GM21526 (cell line): ENCODE measurements at regions not wholly inside any gene's neighbourhood (a gene's known extent, or its start where the extent isn't known, plus 50 kb on each side); places are given as distances from the start of the nearest gene placed in this dataset.
"Not testable (repeated sequence)": the region's sequence is repeated elsewhere in the genome, so short reads cannot be mapped to it uniquely, and the experiment has no call there.

Source experiments
- ATAC-seq: cut with Tn5 transposase; IDR thresholded peaks from one replicate; pipeline ENCODE4 v1.9.1; 2021; ENCODE audit warnings: moderate library complexity; ENCODE audit not compliant: unreplicated experiment, low FRiP score

DNA sequence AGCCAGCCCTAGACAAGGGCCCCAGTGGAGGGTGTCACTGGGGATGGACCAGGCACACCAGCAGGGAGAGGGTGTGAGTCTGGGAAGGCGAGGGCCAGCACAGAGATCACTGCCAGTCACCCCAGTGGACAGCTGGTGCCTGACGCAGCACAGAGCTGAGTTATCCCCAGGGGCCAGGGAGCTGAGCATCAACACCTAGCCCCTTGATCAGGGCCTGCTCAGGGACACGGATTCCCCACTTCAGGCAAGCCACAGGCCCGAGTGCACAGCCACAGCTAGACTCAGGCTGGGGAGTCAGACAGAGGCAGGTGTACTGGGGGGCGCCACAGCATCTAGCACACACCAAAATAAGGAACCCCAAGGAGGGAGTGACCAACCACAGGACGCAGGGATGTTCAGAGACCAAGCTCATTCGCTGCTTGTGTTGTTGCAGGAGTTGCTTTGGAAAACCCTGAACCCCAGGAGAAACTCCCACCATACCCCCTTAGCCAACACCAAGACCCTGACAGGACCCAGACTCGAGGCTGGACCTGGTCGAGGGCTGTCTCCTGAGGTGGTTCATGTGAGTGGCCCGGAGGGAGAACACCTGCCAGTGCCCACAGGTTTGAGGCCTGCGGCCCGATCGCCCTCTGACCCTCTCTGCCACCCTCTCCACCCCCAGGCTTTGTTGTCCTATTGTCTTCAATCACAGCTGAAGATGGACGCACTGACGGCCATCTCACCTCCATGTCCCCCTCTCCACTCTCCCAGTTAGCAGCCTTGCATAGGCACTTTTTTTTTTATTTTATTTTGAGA is 146.8 kb downstream of the TPRA1 start:
- no peak for ATAC-seq

DNA sequence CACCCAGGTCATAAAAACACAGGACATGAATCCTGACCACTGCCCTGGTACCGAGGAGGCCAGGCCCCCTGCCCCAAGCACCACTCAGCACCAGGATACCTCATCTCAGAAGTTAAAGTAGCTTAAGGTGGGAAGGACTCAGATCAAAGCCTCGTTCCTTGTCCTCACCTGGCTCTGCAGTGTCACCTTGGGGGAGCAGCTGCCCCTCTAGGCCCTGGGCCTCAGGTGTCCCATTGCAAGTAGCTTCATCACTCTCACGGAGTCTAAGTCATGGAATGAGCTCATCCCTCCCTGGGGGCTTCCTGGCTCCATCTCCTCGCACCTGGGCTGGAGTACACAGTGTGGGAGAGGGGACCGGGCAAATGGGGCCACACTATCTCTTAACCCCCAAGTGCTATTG is 148.0 kb downstream of the TPRA1 start:
- no peak for ATAC-seq

DNA sequence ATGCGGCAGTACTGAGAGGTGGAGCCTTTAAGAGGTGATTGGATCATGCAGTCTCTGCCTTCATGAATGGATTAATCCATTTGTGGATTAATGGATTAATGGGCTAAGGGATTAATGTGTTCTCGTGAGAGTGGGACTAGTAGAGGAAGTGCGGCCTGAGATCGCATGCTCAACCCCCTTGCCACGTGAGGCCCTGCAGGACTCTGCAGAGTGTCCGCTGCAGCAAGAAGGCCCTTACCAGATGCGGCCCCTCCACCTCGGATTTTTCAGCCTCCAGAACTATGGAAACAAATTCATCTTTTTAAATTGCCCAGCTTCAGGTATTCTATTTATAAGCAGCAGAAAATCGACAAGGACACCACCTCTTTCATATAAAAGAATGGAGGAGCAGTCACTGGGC is 148.8 kb downstream of the TPRA1 start:
- no peak for ATAC-seq

DNA sequence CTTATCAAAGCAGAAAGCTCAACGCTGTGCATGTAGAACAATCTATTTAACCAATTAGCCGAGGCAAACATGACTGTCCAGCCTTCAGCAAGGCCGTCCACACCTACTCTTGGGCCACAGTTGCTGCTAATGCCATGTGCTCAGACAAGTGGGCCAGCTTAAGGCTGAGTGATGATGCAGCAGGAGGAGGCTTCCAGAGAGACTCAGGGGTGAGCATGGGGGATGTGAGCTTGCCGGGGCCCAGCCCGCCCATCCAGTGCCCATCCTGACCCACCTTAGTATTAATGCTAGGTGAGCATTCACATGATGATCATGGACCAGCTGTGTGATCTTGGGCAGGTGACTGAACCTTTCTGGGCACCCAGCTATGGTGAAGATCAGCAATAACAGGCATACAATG is 150.1 kb downstream of the TPRA1 start:
- ATAC-seq = no peak

DNA sequence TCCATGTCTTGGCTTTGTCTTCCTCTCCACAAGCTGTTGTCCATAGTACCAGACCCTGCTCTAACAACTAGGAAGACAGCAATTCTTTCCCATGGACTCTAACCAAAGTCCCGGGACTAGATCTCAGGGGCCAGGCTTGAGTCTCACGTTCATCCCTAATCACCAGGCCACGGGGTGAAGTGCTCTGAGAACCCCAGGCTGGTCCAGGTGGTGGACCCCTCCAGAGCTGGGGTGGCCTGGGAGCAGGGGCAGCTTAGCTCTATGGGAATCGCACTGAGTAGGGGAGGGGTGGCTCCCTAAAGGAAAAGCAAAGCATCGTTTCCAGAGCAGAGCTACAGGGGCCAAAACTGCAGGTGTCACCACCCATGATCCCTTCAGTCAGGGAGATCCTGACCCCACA is 150.9 kb downstream of the TPRA1 start:
- ATAC-seq = no peak

DNA sequence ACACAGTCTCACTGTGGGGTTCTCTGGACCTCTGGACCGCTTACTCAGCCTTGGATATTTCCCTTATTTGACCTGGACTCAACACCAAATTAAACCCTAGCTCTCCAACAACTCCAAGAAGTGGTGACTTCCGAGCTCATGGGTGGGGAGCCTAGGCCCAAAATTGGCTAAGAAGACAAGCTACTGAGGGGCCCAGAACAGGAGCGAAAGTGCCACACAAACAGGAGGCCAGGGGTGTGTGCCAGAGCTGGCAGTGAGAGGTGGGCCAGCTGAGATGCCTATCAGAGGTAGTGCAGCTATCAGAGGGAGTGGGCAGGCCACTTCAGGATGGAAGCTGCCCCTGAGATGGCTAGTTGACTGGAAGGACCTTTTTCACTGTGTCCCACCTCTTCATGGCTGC is 151.1 kb upstream of the PRR20G start:
- no peak for ATAC-seq

DNA sequence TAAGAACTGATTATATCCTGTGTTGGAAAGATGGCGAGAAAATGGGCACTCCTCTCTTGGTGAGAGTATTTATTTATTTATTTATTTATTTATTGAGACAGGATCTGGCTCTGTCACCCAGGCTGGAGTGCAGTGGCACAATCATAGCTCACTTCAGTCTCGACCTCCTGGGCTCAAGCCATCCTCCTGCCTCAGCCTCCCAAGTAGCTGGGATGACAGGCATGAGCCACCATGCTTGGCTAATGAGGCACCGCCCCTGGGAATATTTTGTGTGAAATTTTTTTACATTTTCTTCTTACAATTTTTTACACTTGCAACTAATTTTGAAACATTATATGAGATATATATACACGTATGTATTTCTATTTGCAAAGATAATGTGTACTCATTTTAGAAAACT is 150.5 kb upstream of the PRR20G start:
- no peak for ATAC-seq

DNA sequence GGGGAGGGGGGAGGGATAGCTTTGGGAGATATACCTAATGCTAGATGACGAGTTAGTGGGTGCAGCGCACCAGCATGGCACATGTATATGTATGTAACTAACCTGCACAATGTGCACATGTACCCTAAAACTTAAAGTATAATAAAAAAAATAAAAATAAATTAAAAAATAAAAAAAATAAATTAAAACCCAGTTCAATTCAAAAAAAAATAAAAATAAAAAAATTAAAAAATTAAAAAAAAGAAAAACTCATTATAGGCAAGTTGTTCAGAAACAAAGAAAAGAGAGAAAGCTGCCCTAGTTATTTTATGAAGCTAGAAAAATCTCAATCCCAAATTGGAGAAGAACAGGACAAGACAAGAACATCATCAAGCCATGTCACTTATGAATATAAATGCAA is 147.5 kb upstream of the PRR20G start:
- not testable (repeated sequence) for ATAC-seq

DNA sequence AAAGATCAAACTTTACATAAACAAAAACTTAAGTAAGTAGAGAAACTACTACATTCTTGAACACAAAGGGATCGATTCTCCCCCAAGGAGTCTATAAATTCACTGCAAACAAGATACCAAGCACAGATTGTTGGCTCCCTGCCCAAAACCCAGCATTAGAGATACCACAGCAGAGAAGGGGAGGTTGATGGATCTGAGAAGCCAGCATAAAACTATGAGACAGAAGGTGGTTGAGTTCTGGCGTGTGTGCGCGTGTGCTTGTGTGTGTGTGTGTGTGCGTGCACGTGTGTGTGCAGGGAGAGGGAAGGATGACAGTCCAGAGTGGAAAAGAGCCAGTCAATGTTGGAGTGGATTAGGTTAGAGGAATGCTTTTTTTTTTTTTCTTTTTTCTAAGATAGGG is 143.2 kb upstream of the PRR20G start:
- no peak for ATAC-seq

DNA sequence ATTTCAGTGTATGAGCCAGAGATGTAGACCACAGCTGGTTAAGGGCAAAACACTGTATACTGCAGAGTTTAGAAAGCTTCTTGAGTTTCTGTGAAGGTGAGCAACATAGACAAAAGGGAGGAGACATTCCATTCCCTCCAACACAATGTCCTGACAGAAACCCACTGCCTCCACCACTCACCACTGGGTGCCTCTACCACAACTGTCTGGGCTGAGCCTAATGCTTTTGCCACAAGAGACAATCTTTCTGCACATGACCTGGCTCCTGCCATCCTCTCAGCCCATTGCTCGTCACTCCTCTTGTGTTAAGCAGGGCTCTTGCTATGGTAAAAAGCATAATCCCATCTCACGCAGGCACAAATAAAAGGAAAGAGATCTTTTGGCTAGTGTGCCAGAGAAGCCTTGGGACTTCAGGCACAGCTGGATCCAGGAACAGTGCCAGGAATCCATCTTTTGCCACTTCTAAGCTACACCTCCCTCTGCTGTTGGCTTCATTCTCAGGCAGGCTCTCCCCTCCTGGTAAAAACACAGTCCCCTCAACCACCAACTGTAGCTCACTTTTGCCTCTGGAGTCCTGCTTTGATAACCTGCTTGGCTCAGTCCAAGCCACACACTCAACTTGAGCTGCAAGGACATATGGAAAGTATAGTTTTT is 140.6 kb upstream of the PRR20G start:
- ATAC-seq = no peak

DNA sequence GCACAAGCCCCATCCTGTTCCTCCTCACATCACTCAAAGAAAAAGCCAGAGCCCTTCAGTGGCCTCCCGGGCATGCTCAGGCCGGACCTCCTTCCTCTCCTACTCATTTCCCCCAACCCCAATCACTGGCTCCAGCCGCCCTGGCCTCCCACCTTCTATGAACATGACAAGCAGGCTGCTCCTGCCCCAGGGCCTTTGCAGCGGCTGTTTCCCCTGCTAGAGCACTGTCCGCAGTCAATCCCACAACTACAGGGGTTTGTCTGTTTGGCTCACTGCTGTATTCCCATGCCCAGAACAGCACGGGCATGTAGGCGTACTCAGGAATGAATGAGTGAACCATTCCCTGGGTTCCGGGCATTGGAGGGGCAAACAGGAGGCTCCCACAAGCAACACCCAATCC is 139.8 kb upstream of the PRR20G start:
- no peak for ATAC-seq

DNA sequence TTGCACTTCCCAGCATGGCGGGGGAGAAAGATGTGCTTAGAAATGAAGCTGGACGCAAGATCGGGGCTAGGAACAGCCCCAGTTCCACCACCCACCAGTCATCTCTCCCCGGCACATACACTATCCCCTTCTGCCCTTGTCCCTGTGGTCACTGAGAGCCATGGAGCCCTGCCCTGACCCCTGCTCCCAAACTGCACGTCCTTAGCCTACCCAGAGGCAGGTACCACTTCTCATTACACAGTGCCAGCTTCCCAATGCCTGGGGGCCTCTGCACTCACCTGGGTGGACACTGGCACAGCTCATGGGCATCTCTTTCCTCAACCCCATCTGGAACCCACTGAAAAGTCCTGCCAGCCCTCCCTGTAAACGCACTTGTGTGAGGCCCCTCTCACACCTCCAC is 139.3 kb upstream of the PRR20G start:
- ATAC-seq = no peak

DNA sequence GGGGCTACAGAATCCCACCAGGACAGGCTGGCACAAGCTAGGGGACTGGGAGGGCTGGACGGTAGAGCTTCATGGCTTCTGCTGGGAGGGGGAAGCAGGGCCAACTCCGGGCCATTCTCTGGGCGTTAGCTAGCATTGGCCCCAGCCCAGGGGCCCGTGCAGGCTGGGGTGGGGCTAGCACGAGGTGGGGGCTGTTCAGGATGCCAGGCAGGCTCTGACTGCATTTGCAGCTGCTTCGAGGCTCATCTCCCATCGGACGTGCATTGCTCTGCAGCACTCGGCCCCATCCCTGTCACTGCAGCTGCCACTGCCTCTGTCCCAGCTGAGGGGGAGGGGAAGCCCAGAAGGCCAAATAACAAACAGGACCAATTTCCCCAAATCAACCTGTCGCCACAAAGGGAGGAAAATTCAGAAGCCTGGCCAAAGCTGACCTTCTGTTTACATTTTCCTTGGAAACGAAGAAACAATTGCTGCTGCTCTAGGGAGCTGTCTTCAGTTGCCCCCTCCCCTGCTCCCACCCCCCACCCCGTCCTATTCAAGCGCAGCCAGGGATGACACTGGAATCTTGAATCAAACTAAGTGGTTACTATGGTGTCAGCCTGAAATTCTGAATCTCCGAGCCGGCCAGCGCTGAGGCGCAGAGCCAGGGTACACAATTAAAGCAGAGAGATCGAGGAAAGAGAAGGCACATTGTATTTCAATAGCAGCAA is 138.8 kb upstream of the PRR20G start:
- ATAC-seq = no peak

DNA sequence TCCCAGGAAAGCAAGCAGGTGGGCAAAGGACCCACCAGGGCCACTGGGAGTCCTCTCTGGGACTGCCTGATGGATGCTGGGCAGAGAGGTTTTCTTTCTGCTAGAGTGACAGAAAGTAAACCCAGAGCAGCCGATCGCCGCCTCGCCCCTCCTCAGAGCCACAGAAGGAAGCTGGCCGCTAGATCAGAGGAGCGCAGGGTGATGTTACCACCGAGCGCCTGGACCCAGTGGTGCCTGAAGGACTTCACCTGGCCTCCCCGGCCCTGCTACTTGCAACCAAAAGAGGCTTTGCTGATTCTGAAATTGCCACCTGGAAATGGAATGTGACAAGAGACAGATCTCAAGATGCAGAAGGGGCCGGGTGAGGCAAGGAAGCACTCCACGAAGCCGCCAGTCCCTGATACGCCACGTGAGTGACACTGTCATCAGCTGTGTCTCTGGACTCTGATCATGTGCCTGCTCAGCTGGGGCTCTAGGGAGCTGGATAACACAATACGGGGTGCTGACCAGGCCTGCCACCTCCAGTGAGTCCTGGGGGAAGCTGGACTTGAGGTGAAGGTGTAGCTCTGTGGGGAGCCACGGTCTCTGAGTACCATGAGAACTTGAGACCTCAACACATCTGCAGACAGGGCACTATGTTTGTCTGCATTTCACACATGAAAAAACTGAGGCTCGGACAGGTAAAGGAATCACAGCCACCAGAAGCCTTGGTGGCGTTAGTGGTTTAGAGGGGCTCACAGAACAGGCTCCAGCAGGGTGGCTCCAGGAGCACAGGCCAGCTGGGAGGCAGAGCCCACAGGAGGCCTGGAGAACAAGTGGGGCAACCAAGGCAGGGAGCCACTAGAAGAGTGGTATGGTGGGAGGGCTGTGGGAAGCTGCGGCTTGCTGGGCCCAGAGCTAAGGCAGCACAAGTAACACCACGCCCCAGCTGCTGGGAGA is 137.9 kb upstream of the PRR20G start:
- no peak for ATAC-seq

DNA sequence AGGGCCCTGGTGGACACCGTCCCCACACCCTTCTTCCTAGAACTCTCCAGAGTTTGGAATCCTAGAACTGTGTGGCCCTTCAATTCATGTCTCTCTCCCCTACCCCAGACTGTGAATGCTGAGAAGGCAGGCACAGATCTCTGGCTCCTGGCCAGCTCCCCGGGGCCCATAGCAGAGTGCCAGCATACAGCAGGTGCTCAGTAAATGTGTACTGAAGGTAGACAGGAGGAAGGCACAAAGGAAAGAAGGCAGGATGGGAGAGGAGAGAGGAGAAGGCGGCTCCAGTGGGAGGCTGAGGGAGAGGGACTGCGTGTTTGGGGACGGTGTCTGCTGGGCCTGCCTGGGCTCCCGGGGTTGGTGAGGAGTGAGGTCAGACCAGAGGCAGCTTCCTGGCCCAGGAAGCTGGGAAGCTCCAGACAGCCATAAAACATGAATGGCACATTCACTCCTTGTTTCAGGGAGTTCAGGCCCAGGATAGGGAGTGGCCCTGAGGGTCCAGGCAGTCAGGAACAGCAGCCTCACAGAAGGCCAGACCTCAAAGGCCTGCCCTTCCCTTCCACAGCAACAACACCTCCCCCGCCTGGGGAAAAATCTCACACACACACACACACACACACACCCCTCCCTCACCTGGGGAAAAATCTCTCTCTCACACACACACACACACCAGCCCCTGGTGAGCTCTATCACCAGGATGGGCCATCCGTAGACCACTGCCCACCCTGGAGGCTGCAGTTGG is 137.1 kb upstream of the PRR20G start:
- no peak for ATAC-seq

DNA sequence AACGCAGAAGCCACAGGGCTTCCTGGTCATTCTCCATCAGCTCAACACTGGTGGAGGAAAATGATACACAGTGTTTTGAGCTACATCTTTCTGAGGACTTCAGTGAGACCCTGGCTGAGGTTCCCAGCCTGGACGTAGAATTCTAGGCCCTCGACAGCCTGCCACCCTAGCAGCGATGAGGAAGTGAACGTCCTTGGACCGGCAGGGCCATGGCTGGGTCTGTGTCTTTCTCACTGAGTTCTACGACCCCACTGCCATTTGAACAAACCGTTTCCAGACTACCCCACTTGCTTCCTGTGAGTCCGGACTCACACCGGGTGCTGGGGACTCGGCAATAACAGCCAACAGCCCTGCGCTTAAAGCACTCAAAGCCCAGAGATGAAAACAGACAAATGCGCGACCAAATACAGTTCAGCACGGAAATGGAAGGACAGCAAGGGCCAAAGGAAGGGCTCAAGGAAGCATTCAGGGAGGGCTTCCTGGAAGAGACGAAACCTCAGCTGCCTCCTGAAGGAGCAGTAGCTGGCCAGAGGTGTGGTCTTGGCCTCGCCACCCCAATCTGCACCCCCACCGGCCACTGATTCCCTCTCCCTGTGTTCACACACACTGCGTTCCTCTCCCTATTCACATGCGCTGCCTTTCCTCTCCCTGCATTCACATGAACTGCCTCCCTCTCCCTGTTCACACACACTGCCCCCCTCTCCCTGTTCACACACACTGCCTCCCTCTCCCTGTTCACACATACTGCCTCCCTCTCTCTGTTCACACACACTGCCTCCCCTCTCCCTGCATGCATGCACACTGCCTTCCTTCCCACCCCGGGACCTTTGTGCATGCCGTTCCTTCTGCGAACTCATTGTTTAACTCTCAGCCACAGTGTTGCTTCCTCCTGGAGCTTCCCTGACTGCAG is 136.3 kb upstream of the PRR20G start:
- ATAC-seq = no peak

DNA sequence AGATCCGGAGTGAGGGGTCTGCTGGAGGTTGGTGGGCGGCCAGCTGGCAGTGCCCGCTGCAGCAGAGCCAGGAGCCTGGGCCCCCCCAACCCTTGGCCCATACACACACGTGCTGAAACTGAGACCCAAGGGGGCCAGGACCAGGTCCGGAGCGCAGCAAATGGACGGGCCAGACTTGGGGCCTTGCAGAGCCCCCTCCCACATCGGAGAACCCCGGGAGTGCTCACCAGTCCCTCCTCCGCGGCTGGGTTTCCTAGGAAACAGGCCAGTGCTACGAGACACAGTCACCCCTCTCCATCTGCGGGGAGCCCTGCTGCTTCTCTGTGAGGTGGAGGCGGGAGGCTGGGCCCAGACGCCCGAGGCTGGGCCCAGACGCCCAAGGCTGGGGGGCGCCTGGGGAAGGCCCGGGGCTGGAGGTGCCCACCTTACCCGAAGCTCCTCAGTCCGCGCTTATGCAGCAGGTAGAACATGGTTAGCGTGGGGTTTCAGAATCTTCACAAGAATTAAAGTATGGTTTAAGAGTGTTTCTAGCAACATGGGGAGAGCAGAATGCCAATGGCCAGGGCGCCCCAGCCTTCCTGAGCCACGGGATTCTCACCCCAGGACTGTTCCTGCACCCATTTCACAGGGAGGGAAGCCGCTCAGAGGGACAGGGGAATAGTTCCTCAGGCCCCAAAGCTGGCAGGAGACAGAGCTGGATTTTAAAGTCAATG is 135.0 kb upstream of the PRR20G start:
- ATAC-seq = no peak

DNA sequence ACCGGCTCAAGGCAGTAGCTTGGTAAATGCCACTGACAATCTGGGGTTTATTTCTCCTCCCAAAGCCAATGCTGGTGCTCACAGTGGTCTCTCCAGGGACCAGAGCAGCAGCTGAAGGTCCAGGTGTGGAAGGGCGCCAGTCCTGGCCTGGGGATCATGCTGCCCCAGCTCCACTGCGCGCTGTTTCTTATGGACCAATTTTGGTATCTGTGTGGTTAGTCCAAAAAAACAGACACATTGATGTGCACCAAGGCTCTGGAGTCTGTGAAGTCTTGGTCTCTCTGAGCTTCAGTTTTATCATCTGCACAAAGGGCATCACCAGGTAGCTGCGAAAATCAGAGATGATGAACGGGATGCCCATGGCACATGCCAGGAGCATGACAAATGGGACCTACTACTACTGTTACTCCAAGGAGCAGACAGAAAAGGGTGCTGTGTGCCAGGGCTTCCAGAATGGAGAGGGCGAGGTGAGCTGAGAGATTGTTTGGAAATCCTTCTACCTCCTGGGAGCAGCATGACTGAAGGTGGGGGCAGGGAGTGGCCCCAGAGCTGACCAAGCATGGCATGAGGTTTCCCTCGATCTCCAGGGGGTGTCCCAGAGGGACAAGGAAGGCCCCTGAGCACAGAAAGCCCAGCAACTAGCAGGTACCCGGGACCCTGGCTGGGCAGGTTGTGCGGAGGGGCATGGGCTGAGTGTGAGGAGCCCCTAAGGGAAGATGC is 134.3 kb upstream of the PRR20G start:
- ATAC-seq = no peak
